HCT116 (cell line): ENCODE measurements at regions not wholly inside any gene's neighbourhood (a gene's known extent, or its start where the extent isn't known, plus 50 kb on each side); places are given as distances from the start of the nearest gene placed in this dataset.

ENCODE experiments used
- ATF3 ChIP-seq: IDR thresholded peaks from 2 replicates; pipeline ENCODE4 v1.6.1; 2012
- CTCF ChIP-seq, 3 experiments: fragments of 200-600 bp in 1 of 3; sonication (generic) in 1 of 3; IDR thresholded peaks in 2 of 3; conservative IDR thresholded peaks in 1 of 3; 2 replicates each; pipeline ENCODE4 v1.5.1; 2012 to 2017; ENCODE audit warnings: low read depth in 2 of 3, low read length in 2 of 3, antibody characterized with exemption in 1 of 3, borderline replicate concordance in 1 of 3, control low read depth in 1 of 3, mild to moderate bottlenecking in 1 of 3, mixed read lengths in 1 of 3, mixed run types in 1 of 3, moderate library complexity in 1 of 3; ENCODE audit not compliant: insufficient read depth in 1 of 3
- EGR1 ChIP-seq: IDR thresholded peaks from 2 replicates; pipeline ENCODE4 v1.6.1; 2012; ENCODE audit warnings: low read depth
- EZH2phosphoT487 ChIP-seq: fragments of 200-600 bp; IDR thresholded peaks from 2 replicates; pipeline ENCODE4 v1.6.1; 2018; ENCODE audit warnings: antibody characterized with exemption, borderline replicate concordance
- JUND ChIP-seq: IDR thresholded peaks from 2 replicates; pipeline ENCODE4 v1.6.1; 2012
- MAX ChIP-seq: IDR thresholded peaks from 2 replicates; pipeline ENCODE4 v1.6.1; 2012
- POLR2A ChIP-seq: IDR thresholded peaks from 2 replicates; pipeline ENCODE4 v1.7.0; 2011; ENCODE audit warnings: borderline replicate concordance; ENCODE audit not compliant: insufficient read depth, insufficient read length; ENCODE audit errors: extremely low read depth
- POLR2AphosphoS5 ChIP-seq: IDR thresholded peaks from 2 replicates; pipeline ENCODE4 v1.6.1; 2011; ENCODE audit warnings: mild to moderate bottlenecking, low read depth, low read length, moderate library complexity
- RAD21 ChIP-seq: IDR thresholded peaks from 2 replicates; pipeline ENCODE4 v1.6.1; 2012; ENCODE audit warnings: low read depth, mild to moderate bottlenecking
- SIN3A ChIP-seq: IDR thresholded peaks from 2 replicates; pipeline ENCODE4 v1.6.1; 2012; ENCODE audit warnings: low read depth
- TCF7L2 ChIP-seq: IDR thresholded peaks from 2 replicates; pipeline ENCODE4 v1.7.0; 2011; ENCODE audit warnings: borderline replicate concordance, inconsistent platforms; ENCODE audit not compliant: insufficient read depth, insufficient read length; ENCODE audit errors: extremely low read depth
- YY1 ChIP-seq: IDR thresholded peaks from 2 replicates; pipeline ENCODE4 v1.6.1; 2011; ENCODE audit warnings: low read length, low read depth, moderate library complexity, mild to moderate bottlenecking; ENCODE audit not compliant: insufficient replicate concordance; ENCODE audit errors: extremely low read depth
- ZBTB33 ChIP-seq: IDR thresholded peaks from 2 replicates; pipeline ENCODE4 v1.6.1; 2011; ENCODE audit warnings: mild to moderate bottlenecking, low read length, moderate library complexity; ENCODE audit not compliant: insufficient replicate concordance; ENCODE audit errors: extremely low read depth
- ZFX ChIP-seq: fragments of 450-650 bp; IDR thresholded peaks from 2 replicates; pipeline ENCODE4 v1.6.1; 2017

DNA sequence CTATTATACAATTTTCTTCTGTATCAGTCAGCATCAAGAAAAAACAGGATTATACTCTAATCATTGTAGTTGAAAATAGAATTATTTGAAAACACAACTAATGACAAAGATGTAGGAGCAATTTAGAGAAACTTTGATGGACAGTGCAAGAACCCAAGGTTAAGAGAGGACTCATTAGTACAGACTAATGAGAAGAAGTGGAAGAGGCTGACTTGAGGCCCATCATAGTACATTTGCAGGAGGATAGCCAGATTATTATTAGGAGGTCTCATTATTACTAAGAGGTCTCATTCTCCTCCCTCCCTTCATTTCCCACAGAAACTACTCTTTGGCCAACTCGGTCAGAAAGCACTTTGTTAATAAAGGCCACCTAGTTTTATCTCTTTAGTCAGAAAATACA lies 1983.0 kb downstream of the SUCLG1 start:
- no peak for TF ChIP-seq CTCF (IDR thresholded peaks at IDR 0.05 in 2 of 3, conservative IDR thresholded peaks at IDR 0.05 in 1 of 3; ENCODE audit: borderline replicate concordance in 1 of 3, insufficient read depth in 1 of 3, low read depth in 2 of 3, low read length in 2 of 3)
- no peak for TF ChIP-seq JUND
- TF ChIP-seq ZBTB33, result no peak
- no peak for TF ChIP-seq ZFX
- TF ChIP-seq POLR2AphosphoS5, result no peak
- no peak for TF ChIP-seq ATF3
- TF ChIP-seq POLR2A, result no peak
- no peak for TF ChIP-seq MAX
- TF ChIP-seq EGR1, result no peak
- no peak for TF ChIP-seq TCF7L2
- no peak for TF ChIP-seq YY1
- TF ChIP-seq RAD21, result no peak
- TF ChIP-seq EZH2phosphoT487, result no peak
- no peak for TF ChIP-seq SIN3A
